NOMO-1 treated with DMSO at 0.1 percent for 48 hours (cell line): ENCODE measurements at regions not wholly inside any gene's neighbourhood (a gene's known extent, or its start where the extent isn't known, plus 50 kb on each side); places are given as distances from the start of the nearest gene placed in this dataset.
"Not testable (repeated sequence)": the region's sequence is repeated elsewhere in the genome, so short reads cannot be mapped to it uniquely, and the experiment has no call there.

Source experiments
- DNase-seq: peaks from one replicate; lab custom pipeline; 2025; ENCODE audit not compliant: unreplicated experiment; lab: John Stamatoyannopoulos, UW

DNA sequence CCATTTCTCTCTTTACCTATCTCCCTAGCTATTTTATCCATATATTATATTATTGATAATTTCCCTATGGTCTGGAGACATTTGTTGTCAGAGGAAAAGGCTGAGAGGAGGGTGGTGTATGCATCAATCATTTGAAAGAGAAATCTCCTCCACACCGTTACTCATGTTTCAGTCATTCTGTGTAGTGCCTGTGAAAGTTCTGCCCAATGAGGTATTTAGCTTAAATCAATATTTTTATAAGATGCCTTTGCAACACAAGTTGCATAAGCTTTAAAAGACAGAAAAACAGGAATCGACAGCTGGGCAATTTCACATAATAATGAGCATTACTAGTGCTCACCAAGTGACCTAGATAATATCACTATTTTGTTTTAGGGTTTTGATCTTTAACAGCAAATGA is 363.7 kb upstream of the FSIP2 start:
- DNase-seq = no peak

DNA sequence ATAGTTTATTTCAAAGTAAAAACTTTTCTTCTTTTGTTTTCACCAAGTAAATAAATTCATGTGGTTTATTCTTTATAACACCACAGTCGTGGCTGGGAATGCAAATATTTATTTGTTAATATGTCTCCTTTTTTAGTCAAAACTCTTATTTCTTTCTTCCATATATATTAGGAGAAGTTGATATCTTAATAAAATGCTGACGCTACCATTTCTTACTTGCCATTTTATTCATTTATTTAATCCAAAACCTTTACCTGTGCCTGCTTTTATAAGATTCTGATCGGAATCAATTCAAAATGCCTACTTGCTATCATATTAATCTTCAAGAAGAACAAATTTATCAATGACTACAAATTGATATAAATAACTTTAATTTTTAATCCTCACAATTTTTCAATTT is 362.9 kb upstream of the FSIP2 start:
- no peak for DNase-seq

DNA sequence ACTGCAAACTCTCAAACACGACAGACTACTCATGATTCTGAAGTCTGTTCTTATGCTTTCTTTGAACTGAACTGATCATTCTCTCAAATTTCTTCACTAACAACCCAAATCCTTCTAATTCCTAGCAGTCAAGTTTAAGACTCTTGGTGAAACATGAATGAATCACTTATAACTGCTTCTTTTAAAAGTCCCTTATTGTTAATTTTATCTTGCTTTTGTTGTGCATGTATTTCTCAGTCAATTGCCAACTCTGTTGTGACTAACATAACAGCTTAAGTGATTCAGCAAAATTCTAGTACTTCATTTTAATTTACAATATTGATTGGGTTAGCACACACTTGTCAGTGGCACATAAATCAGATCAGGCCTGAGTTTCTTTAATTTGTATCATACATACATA is 357.0 kb upstream of the FSIP2 start:
- no peak for DNase-seq

DNA sequence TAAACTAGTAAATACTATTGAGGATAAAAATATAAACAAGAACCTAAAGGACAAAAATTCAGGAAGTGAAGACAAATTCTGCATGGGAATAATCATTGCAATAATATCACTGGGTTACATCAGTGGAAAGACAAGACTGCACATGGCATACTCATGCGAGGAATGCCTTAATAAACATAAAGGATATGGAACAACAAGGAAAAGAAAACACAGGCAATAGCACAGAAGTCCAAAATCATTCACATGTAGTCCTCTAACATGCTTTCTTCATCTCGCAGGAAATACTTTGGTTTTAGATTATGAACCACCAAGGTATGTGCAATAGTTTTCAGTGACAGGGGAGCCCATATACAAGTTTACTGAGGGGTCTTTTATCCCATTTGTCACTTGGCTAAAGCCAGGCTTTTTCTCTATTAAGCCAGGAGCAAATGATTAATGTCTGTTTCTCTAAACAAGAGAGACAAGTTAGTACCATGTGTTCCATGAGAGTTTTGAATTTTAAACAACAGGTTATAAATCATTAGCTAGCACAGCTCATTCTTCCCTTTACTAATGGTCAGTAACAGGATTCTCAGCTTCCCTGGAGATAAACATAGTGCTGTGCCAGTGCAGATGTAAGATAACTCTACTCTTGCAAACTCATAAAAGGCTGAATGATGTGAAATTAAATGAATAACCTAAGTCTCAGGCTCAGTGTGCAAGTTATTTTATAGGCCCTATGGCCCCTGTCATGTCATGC is 353.6 kb upstream of the FSIP2 start:
- DNase-seq = no peak

DNA sequence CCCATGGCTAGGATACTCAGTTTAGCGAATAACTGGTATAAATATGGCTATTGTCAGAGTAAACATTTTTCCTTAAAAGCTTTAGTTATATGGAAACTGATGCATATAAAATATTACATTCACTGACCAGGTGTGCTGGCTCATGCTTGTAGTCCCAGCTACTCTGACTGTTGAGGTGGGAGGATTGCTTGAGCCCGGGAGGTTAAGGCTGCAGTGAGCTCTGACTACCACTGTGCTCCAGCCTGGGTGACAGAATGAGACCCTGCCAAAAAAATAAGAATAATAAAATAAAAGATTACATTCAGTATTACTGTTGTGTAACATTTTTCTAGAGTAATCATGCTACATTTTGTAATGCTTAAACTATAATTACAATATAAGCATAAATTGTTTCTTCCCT is 350.4 kb upstream of the FSIP2 start:
- no peak for DNase-seq

DNA sequence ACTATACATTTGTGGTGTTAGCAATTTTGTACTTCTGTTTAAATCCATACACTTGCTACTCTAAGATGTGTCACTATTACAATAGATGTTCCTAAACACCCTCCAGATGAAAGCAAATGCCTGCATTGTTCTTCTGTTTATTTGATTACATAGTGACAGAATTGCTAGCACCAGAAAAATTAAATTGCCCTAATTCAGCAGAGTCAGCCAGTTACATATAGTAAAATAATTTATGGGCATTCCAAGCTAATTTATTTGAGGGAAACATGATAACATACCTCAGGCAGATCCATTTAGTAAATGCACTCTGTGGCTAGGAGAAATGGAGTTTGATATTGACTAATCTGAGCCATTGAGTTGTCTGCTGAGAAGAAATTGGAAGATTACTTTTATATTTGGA is 347.1 kb upstream of the FSIP2 start:
- DNase-seq = no peak

DNA sequence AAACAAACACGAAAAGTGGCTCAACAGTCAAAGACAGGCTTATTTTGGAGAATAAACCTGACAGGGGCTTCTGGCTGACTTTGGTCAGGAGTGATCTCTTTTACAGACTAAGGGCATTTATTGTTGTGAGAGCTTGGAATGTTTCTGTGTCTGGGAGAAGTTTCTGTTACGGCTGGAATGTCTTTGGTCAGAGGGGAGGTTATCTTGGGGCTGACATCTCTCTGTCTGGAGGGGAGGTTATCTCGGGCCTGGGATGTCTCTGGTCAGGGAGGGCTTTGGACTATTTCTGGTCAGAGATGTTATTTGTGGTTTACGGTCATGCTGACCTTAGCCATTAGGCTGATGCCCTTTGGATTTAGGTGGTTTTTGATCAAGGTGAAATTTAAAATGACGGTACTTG is 345.5 kb upstream of the FSIP2 start:
- DNase-seq = no peak

DNA sequence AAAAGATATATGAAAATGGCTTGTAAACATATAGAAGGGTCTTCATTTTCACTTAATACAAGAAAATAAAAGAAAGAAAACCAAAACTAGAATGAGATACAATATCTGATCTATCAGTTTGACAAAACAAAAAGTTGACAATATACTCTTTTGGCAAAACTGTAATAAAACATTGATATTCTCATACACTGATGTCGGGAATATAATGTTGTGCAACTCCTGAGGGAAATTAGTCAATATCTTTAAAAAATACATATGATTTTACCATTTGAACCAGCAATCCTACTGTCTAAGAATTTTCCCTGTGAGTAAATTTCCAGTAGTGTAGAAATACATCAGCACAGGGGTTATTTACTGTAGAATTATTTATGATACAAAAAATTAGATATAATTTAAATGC is 336.1 kb upstream of the FSIP2 start:
- DNase-seq = no peak

DNA sequence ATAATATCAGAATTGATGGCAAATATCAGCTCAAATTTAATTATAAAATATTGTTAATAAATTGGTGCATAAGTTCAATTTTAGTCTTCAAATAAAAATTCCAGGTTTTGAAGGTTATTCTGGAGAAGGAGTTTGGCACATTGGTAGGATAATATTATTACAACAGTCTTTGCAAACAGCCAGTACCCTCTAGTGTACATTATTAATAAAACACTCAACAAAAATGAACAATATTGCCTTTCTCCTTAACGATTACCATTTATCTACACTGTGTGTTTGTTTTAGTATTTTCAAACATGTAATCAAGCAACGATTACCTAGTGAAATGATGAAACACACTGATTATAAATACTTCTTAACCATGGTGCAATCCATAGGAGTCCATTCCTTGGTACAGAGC is 334.0 kb upstream of the FSIP2 start:
- DNase-seq = no peak

DNA sequence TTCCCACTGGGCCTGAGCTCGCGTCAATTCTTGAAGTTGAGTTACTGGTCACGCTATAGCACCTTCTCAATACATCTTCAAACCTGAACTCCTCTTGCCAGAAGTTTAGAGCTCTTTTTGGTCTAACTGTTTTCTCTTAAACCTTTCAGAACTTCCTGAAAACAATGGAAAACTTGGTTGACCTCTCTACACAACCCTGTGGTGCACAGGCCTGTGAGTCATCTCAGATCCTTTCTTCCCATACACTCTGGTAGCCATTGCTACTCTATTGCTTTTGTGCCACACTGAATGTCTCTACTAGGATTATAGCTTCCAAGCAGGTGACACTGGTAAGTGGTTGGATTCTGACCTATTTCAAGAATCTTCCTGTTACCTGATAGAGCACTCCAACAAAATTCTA is 321.5 kb upstream of the FSIP2 start:
- no peak for DNase-seq

DNA sequence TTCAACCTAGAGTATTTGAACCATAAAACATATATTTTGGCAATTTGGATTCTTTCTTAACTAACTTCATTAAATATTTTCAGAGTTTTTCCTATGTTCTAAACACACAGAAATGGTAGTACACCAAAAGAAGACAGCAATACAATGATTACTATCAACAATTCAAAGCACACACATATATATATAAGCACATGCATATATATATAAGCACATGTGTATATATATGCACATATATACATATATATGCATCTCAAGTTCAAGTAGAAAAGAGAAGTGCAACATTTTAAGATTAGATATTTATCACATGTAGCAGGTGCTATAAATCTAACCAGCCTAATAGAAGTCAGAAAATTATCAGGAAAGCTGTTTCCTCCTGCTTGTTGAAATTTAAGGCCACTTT is 320.9 kb upstream of the FSIP2 start:
- DNase-seq = no peak

DNA sequence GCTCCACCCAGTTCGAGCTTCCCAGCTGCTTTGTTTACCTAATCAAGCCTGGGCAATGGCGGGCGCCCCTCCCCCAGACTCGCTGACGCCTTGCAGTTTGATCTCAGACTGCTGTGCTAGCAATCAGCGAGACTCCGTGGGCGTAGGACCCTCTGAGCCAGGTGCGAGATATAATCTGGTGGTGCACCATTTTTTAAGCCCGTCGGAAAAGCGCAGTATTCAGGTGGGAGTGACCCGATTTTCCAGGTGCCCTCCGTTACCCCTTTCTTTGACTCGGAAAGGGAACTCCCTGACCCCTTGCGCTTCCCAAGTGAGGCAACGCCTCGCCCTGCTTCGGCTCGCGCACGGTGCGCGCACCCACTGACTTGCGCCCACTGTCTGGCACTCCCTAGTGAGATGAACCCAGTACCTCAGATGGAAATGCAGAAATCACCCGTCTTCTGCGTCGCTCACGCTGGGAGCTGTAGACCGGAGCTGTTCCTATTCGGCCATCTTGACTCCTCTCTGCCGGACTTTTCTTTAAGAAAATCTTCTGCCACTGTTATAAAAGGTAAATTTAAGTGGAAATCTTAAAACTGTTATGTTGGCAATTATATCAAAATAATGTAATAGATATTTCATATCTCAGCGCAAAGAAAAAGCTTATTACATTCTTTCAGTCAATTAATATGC is 313.5 kb upstream of the FSIP2 start:
- not testable (repeated sequence) for DNase-seq

DNA sequence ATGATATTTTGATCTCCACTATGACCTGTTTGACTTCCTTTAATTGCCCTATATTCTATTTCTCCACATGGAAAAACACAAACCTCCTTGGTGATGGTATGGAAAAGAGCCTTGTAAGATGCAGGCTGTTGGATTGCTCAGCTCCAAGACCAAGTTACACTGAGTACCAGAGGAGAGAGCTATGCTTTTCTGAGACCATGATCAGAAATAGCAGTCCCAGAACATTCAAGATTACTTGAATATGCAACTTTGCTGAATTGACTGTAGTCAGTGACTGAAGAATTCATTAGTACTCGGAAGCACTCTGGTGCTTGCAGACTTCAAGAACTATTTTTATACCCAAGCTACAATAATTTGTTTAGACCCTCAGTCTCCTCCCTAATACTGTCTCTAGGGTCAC is 310.6 kb upstream of the FSIP2 start:
- DNase-seq = no peak

DNA sequence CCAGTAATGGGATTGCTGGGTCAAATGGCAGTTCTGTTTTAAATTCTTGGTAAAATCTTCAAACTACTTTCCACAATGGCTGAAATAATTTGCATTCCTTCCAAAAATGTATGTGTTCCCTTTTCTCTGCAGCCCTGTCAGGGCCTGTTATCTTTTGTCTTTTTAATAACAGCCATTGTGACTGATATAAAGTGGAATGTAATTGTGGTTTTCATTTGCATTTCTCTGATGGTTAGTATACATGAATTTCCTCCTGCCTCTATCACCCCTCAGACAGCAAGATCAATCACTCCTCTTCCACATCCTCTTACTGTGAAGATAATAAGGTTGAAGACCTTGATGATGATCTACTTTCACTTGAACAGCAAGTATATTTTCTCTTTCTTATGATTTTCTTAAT is 304.8 kb upstream of the FSIP2 start:
- DNase-seq = no peak

DNA sequence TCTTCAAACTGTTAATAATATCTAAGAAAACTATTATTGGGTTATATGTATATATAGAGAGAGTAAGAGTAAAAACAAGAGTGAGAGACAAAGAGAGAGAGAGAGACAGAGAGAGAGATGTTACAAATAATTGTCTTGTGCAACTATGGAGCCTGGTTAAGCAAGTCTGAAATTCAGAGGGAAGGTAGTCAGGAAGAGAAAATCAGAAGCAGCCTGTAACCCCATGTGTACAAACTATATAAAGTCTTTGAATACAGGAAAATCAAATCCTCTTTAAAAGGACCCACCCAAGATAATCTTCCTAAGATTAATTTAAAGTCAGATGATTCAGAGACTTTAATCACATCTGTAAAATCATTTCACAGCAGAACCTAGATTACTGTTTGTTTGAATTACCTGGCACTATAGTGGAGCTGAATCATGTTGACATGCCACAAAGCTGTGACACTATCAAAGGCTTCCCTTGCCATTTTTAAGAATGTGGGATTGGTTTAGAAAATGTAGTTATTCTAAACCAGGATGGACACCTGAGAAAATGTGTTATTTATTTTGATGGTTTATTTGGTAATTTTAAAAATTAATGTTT is 301.7 kb upstream of the FSIP2 start:
- no peak for DNase-seq

DNA sequence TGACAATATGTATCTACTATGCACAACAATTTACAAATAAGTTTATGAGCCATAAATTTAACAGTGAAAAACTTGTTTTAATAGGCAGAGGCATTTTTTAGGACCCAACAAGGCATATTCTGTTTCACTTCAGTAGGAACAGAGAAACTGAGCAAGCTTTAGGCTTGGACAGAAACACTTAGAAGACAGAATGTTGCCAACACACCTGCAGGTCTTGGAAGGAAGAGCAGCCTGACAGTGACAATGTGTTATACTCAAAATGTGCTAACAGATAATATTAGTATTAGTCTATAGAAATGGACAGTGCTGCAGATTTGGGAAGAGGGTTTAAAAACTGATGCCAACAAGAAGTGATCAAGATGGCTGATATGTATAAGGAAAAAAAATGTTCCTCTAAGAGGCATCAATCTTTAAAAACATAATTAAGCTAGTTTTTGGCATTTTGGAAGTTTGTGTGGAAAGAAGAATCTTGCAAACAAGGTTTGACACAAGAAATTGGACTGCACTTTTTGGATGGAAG is 297.1 kb upstream of the FSIP2 start:
- no peak for DNase-seq

DNA sequence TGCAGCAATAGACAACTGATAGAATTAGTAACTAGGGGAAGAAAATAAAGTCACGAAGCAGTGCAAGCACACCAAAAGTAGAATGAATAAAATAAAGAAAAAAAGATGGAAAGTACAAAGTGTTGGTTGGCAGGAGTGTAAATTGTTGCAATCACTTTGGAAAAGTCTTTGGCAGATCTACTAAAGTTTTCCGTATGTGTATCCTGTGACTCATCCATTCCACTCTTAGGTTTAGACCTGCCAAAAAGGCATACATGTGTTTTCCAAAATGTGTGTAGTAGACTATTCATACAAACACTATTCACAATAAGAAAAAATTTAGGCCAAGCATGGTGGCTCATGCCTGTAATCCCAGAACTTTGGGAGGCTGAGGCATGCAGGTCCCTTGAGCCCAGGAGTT is 282.1 kb upstream of the FSIP2 start:
- DNase-seq = no peak

DNA sequence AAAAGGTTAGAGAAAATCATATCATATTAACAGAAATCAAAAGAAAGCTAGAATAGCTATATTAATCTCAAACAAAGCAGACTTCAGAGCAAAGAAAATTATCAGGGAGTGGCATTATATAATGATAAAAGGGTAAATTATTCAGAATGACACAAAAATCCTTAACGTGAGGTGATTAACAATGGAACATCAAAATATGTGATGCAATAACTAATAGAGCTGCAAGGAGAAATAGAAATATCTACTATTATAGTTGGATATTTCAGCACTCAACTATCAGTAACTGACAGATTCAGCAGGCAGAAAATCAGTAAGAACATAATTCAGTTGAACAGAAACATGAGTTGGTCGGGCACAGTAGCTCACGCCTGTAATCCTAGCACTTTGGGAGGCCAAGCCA is 275.1 kb upstream of the FSIP2 start:
- DNase-seq = no peak

DNA sequence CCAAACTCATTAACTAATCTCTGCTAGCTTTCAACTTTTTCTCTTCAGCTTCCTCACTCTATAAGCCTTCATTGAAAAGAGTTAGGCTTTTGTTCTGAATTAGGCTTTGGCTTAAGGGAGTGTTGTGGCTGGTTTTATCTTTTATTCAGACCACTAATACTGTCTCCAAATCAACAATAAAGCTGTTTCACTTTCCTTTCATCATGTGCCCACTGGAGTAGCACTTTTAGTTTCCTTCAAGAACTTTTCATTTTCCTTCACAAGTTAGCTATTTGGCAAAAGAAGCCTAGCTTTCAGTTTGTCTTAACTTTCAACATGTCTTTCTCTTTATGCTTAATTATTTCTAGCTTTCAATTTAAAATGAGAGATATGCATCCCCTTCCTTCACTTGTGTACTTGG is 271.7 kb upstream of the FSIP2 start:
- DNase-seq = no peak

DNA sequence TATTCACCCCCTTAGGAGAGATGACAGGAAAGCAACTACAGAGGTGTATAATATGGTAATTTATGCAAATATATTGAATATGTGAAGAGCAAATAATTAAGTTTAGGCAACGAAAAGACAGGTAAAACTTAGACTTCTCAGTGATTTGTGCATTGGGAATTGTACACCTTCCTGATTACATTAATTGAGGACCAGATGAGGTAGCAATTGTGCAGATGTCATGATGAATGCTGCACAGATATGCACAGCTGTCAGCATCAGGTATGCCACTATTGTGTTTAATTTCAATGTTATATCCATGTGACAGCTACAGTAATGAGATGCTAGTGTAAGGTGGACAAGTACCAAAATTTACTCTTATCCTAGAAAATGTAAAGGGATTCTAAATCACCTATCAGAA is 267.2 kb upstream of the FSIP2 start:
- no peak for DNase-seq

DNA sequence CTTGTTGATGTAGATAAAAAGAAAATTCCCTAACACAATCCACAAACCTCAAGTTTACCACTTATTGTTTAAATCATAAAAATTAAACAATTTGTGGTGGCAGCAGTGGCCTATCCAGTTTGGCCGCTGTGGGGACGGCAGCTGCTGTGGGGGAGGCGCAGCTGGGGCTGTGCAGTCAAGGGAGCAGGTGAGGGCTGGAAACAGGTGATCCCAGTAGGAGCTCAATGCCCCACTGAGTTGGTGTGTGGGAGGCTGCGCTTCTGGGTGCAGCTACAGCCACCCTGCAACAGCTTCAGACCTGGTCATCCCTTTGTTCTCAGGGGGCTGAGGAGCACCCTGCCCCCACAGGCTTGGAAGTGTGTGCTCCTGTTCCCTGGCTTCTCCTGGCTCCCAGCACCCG is 266.0 kb upstream of the FSIP2 start:
- DNase-seq = no peak

DNA sequence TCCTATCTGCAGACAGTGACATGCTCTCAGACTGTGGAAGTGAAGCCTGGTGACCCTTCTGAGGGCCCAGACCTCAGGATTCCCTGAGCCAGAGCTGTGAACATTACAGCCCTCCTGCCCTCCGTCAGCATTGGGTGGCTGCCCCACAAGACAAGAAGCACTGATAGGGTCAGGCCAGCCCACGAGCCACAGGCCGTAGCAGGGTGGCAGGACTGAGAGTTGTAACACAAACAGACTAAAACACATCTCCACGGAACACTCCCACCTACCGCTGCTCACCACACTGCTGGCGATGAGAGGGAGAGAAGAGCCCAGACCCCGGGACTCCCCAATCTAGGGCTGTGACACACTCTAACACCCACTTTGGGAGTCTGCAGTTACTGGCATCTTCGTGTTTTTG is 264.8 kb upstream of the FSIP2 start:
- no peak for DNase-seq
